ENCODE measurements at regions not wholly inside any gene's neighbourhood (a gene's known extent, or its start where the extent isn't known, plus 50 kb on each side); places are given as distances from the start of the nearest gene placed in this dataset.
"Not testable (repeated sequence)": the region's sequence is repeated elsewhere in the genome, so short reads cannot be mapped to it uniquely, and the experiment has no call there.

DNA sequence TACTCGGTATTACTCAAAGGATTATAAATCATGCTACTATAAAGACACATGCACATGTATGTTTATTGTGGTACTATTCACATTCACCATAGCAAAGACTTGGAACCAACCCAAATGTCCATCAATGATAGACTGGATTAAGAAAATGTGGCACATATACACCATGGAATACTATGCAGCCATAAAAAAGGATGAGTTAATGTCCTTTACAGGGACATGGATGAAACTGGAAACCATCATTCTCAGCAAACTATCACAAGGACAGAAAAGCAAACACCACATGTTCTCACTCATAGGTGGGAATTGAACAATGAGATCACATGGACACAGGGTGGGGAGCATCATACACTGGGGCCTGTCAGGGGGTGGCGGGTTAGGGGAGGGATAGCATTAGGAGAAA is 130.5 kb upstream of the SLC1A3 start:
- not testable (repeated sequence) for H3K4me3 ChIP-seq (ENCODE audit: low read length); H3K79me2 ChIP-seq (ENCODE audit: control insufficient read depth, insufficient read depth, low read length); H2AK5ac ChIP-seq (ENCODE audit: low read length); H3K56ac ChIP-seq (ENCODE audit: low read length); H3K4me1 ChIP-seq (ENCODE audit: control insufficient read depth, low read depth, low read length); H4K5ac ChIP-seq (ENCODE audit: low read length); H2BK5ac ChIP-seq (ENCODE audit: low read length); H3K23ac ChIP-seq (ENCODE audit: low read length); H4K8ac ChIP-seq (ENCODE audit: low read depth, low read length); H2BK120ac ChIP-seq (ENCODE audit: low read depth, low read length); H3K18ac ChIP-seq (ENCODE audit: low read length); H3K27ac ChIP-seq (ENCODE audit: low read depth, low read length); H3K79me1 ChIP-seq (ENCODE audit: low read length); H3K27me3 ChIP-seq (ENCODE audit: insufficient read depth, low read length, poor library complexity); DNase-seq; H3K36me3 ChIP-seq (ENCODE audit: control insufficient read depth, insufficient read depth, low read length); H2BK15ac ChIP-seq (replicated peaks; ENCODE audit: low read depth); H3K4ac ChIP-seq (ENCODE audit: low read depth, low read length); H3K4me2 ChIP-seq (ENCODE audit: low read length); H3K9ac ChIP-seq (ENCODE audit: low read length)
- no CpG with 5 or more reads among the region's 2 CpGs for WGBS (ENCODE audit: extremely low coverage, insufficient coverage, low lambda C conversion rate)

DNA sequence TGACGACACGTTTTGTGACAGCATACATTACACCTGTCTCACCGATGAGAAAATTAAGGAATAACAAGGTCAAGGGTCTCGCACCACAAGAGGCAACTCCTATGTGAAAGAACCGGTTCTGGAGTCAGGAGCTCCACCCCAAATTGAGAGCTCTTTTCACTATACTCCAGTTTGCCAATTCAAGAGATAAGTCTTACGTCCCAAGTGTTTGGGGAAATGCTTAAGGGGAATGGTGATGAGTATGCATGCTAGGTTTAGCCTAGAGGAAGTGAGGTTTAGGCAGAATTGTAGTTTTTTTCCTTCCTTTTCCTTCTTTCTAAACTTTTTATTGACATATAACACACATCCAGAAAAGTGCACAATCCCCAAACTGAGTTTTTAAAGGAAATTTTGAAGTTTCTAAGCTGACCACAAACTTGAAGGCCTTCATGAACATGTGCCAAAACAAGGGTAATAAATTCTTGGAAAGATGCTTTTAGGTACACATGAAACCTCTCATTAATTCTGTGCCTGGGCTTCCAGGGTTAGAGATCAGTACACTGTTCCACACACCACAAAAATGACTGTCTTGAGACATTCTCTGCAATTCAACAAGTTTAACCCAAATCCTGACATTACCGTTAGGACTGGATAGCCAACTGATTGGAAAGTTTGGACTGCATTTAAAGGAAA is 127.6 kb upstream of the SLC1A3 start:
- no peak overlapping the region for H2BK5ac ChIP-seq (ENCODE audit: low read length)
- H2AK5ac ChIP-seq (ENCODE audit: low read length), result no peak overlapping the region
- no peak overlapping the region for H3K23ac ChIP-seq (ENCODE audit: low read length)
- H3K4ac ChIP-seq (ENCODE audit: low read depth, low read length), result no peak overlapping the region
- no peaks in the 10 kb centered on the region for H3K79me1 ChIP-seq (ENCODE audit: low read length)
- no CpG with 5 or more reads among the region's 7 CpGs for WGBS (ENCODE audit: extremely low coverage, insufficient coverage, low lambda C conversion rate)
- H3K27ac ChIP-seq (ENCODE audit: low read depth, low read length), result no peak overlapping the region
- no peak overlapping the region for H2BK120ac ChIP-seq (ENCODE audit: low read depth, low read length)
- no peaks in the 10 kb centered on the region for H3K4me1 ChIP-seq (ENCODE audit: control insufficient read depth, low read depth, low read length)
- no peak overlapping the region for H3K4me3 ChIP-seq (ENCODE audit: low read length)
- no peak overlapping the region for H3K4me2 ChIP-seq (ENCODE audit: low read length)
- H2BK15ac ChIP-seq (replicated peaks; ENCODE audit: low read depth), result no peak overlapping the region
- H3K27me3 ChIP-seq (ENCODE audit: insufficient read depth, low read length, poor library complexity), result no peaks in the 10 kb centered on the region
- no peaks in the 10 kb centered on the region for H3K79me2 ChIP-seq (ENCODE audit: control insufficient read depth, insufficient read depth, low read length)
- H4K8ac ChIP-seq (ENCODE audit: low read depth, low read length), result no peak overlapping the region
- no peak overlapping the region for H4K5ac ChIP-seq (ENCODE audit: low read length)
- no peak overlapping the region for H3K56ac ChIP-seq (ENCODE audit: low read length)
- no peak for DNase-seq
- no peak overlapping the region for H3K9ac ChIP-seq (ENCODE audit: low read length)
- H3K36me3 ChIP-seq (ENCODE audit: control insufficient read depth, insufficient read depth, low read length), result no peaks in the 10 kb centered on the region
- H3K18ac ChIP-seq (ENCODE audit: low read length), result no peak overlapping the region

DNA sequence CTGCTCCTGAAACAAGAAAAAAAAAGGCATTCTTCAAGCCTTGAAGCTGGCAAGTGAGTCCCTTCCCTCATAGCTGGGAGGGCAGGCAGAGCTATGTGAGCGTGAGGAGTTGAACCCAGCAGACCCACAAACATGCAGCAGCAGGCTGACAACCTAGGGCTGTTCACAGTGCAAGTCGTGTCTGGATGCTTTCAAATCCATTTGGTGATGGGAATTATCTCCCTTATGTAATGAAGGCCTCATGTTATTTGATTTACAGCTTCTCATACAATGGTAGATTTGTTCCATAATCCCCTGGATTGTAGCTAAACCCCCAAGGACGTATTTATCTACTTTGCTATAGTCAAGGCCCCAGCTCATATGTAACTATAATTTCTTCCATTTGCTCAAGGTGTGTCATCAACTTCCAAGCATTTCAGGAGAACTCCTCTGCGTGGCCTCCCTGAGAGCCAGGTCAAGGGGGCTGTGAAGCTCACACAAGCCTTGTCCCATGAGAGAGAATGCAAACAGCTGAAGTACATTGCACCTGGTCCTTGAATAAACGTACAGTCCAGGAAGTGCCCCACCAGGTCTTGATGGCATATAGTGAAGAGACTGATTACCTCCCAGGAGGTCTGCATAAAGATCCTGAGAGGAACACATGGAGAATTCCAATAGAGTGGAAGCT is 124.8 kb upstream of the SLC1A3 start:
- H3K4me3 ChIP-seq (ENCODE audit: low read length), result no peak overlapping the region
- H3K18ac ChIP-seq (ENCODE audit: low read length), result no peak overlapping the region
- H3K9ac ChIP-seq (ENCODE audit: low read length), result no peak overlapping the region
- H3K27ac ChIP-seq (ENCODE audit: low read depth, low read length), result no peak overlapping the region
- no peak overlapping the region for H4K8ac ChIP-seq (ENCODE audit: low read depth, low read length)
- no peak overlapping the region for H3K56ac ChIP-seq (ENCODE audit: low read length)
- H2AK5ac ChIP-seq (ENCODE audit: low read length), result no peak overlapping the region
- no CpG with 5 or more reads among the region's 5 CpGs for WGBS (ENCODE audit: extremely low coverage, insufficient coverage, low lambda C conversion rate)
- no peak for DNase-seq
- H3K23ac ChIP-seq (ENCODE audit: low read length), result no peak overlapping the region
- H3K36me3 ChIP-seq (ENCODE audit: control insufficient read depth, insufficient read depth, low read length), result no peaks in the 10 kb centered on the region
- no peaks in the 10 kb centered on the region for H3K79me2 ChIP-seq (ENCODE audit: control insufficient read depth, insufficient read depth, low read length)
- no peaks in the 10 kb centered on the region for H3K27me3 ChIP-seq (ENCODE audit: insufficient read depth, low read length, poor library complexity)
- no peaks in the 10 kb centered on the region for H3K79me1 ChIP-seq (ENCODE audit: low read length)
- H3K4ac ChIP-seq (ENCODE audit: low read depth, low read length), result no peak overlapping the region
- no peak overlapping the region for H2BK120ac ChIP-seq (ENCODE audit: low read depth, low read length)
- H3K4me1 ChIP-seq (ENCODE audit: control insufficient read depth, low read depth, low read length), result no peaks in the 10 kb centered on the region
- H2BK15ac ChIP-seq (replicated peaks; ENCODE audit: low read depth), result no peak overlapping the region
- no peak overlapping the region for H3K4me2 ChIP-seq (ENCODE audit: low read length)
- no peak overlapping the region for H4K5ac ChIP-seq (ENCODE audit: low read length)
- H2BK5ac ChIP-seq (ENCODE audit: low read length), result no peak overlapping the region

DNA sequence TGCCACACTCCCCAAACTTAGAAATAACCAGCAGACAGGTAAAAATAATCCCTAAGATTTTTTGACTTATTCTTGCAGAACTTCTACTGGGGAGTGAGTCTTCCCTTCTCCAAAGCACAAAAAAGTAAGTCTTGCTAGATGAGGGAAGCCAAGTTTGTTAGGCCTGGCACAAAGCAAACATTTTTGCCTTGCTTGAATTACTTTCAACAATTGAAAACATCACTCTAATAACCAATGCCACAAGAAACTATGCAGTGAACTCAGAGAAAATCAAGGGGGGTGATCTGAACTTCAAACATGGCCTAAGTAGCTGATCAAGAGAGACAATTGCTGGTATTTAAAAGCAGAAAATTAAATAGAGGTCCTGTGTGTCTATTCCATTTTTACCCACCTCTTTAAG is 123.6 kb upstream of the SLC1A3 start:
- H2BK120ac ChIP-seq (ENCODE audit: low read depth, low read length), result no peak overlapping the region
- H3K79me2 ChIP-seq (ENCODE audit: control insufficient read depth, insufficient read depth, low read length), result no peaks in the 10 kb centered on the region
- no peaks in the 10 kb centered on the region for H3K27me3 ChIP-seq (ENCODE audit: insufficient read depth, low read length, poor library complexity)
- H3K4me3 ChIP-seq (ENCODE audit: low read length), result no peak overlapping the region
- no peak overlapping the region for H3K27ac ChIP-seq (ENCODE audit: low read depth, low read length)
- H3K79me1 ChIP-seq (ENCODE audit: low read length), result no peaks in the 10 kb centered on the region
- no peak overlapping the region for H3K23ac ChIP-seq (ENCODE audit: low read length)
- H4K8ac ChIP-seq (ENCODE audit: low read depth, low read length), result no peak overlapping the region
- H3K4me1 ChIP-seq (ENCODE audit: control insufficient read depth, low read depth, low read length), result no peaks in the 10 kb centered on the region
- H4K5ac ChIP-seq (ENCODE audit: low read length), result no peak overlapping the region
- no peak overlapping the region for H3K4ac ChIP-seq (ENCODE audit: low read depth, low read length)
- no peak overlapping the region for H3K18ac ChIP-seq (ENCODE audit: low read length)
- H3K36me3 ChIP-seq (ENCODE audit: control insufficient read depth, insufficient read depth, low read length), result no peaks in the 10 kb centered on the region
- no peak for DNase-seq
- H2BK15ac ChIP-seq (replicated peaks; ENCODE audit: low read depth), result no peak overlapping the region
- no peak overlapping the region for H3K56ac ChIP-seq (ENCODE audit: low read length)
- H3K9ac ChIP-seq (ENCODE audit: low read length), result no peak overlapping the region
- no peak overlapping the region for H3K4me2 ChIP-seq (ENCODE audit: low read length)
- H2BK5ac ChIP-seq (ENCODE audit: low read length), result no peak overlapping the region
- no peak overlapping the region for H2AK5ac ChIP-seq (ENCODE audit: low read length)

DNA sequence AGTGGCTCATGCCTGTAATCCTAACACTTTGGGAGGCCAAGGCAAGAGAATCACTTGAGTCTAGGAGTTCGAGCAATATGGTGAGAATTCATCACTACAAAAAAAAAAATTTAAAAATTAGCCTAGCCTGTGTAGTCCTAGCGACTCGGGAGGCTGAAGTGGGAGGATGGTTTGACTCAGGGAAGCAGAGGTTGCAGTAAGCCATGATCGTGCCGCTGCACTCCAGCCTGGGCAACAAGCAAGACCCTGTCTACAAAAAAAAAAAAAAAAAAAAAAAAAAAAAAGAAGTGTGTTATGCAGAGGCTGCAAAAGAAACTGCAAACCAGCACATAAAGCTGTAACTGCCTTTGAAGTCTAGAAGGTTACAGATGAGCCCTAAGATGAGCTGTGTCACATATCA is 116.9 kb upstream of the SLC1A3 start:
- Histone ChIP-seq H3K56ac (ENCODE audit: low read length) (no peak overlapping the region), H3K4me2 (ENCODE audit: low read length) (no peak overlapping the region)
- WGBS (ENCODE audit: extremely low coverage, insufficient coverage, low lambda C conversion rate), result no CpG with 5 or more reads among the region's 5 CpGs

DNA sequence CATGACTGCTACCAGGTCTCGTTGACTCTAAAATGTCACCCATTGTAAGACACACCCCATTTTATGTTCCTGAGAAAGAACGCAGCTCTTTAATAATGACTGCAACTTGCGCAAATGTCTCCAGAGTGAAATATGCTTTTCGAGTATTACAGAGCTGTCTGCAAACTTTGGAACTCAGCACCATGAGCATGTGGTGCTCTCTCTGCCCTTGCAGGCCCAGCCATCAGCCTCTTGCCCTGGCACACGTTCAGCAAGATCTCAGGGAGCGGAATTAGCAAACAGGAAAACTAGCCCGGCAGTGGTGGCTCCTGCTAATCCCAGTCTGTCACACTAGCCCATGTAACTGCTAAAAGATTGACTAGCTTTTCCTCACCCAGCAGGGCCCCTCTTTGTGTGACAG is 114.5 kb upstream of the SLC1A3 start:
- Histone ChIP-seq H4K8ac (ENCODE audit: low read depth, low read length) (no peak overlapping the region), H3K4ac (ENCODE audit: low read depth, low read length) (no peak overlapping the region), H3K79me2 (ENCODE audit: control insufficient read depth, insufficient read depth, low read length) (no peaks in the 10 kb centered on the region), H2BK15ac (replicated peaks; ENCODE audit: low read depth) (no peak overlapping the region), H3K56ac (ENCODE audit: low read length) (peak overlapping the region; percentile 43), H3K27me3 (ENCODE audit: insufficient read depth, low read length, poor library complexity) (no peaks in the 10 kb centered on the region), H3K18ac (ENCODE audit: low read length) (no peak overlapping the region), H2AK5ac (ENCODE audit: low read length) (no peak overlapping the region), H3K4me2 (ENCODE audit: low read length) (no peak overlapping the region), H3K4me1 (ENCODE audit: control insufficient read depth, low read depth, low read length) (no peaks in the 10 kb centered on the region), H3K23ac (ENCODE audit: low read length) (no peak overlapping the region), H4K5ac (ENCODE audit: low read length) (no peak overlapping the region), H2BK5ac (ENCODE audit: low read length) (no peak overlapping the region), H3K4me3 (ENCODE audit: low read length) (no peak overlapping the region), H2BK120ac (ENCODE audit: low read depth, low read length) (no peak overlapping the region), H3K36me3 (ENCODE audit: control insufficient read depth, insufficient read depth, low read length) (no peaks in the 10 kb centered on the region), H3K9ac (ENCODE audit: low read length) (no peak overlapping the region), H3K79me1 (ENCODE audit: low read length) (no peaks in the 10 kb centered on the region), H3K27ac (ENCODE audit: low read depth, low read length) (no peak overlapping the region)
- WGBS (ENCODE audit: extremely low coverage, insufficient coverage, low lambda C conversion rate), result no CpG with 5 or more reads among the region's 7 CpGs
- DNase-seq, result peak; percentile 45

More for the DNA sequence above, 116.9 kb upstream of the SLC1A3 start:
- Histone ChIP-seq H2BK120ac (ENCODE audit: low read depth, low read length) (no peak overlapping the region), H4K5ac (ENCODE audit: low read length) (no peak overlapping the region), H3K79me1 (ENCODE audit: low read length) (no peaks in the 10 kb centered on the region), H2AK5ac (ENCODE audit: low read length) (no peak overlapping the region), H3K4ac (ENCODE audit: low read depth, low read length) (no peak overlapping the region), H3K18ac (ENCODE audit: low read length) (no peak overlapping the region), H3K27ac (ENCODE audit: low read depth, low read length) (no peak overlapping the region), H3K36me3 (ENCODE audit: control insufficient read depth, insufficient read depth, low read length) (no peaks in the 10 kb centered on the region), H2BK15ac (replicated peaks; ENCODE audit: low read depth) (no peak overlapping the region), H3K23ac (ENCODE audit: low read length) (no peak overlapping the region), H3K4me3 (ENCODE audit: low read length) (no peak overlapping the region), H3K9ac (ENCODE audit: low read length) (no peak overlapping the region), H3K27me3 (ENCODE audit: insufficient read depth, low read length, poor library complexity) (no peaks in the 10 kb centered on the region), H2BK5ac (ENCODE audit: low read length) (no peak overlapping the region), H3K4me1 (ENCODE audit: control insufficient read depth, low read depth, low read length) (no peaks in the 10 kb centered on the region), H3K79me2 (ENCODE audit: control insufficient read depth, insufficient read depth, low read length) (no peaks in the 10 kb centered on the region), H4K8ac (ENCODE audit: low read depth, low read length) (no peak overlapping the region)
- DNase-seq, result no peak

Data from mesendoderm (in vitro differentiated cells).